Keratinocyte (primary cell): ENCODE measurements at regions not wholly inside any gene's neighbourhood (a gene's known extent, or its start where the extent isn't known, plus 50 kb on each side); places are given as distances from the start of the nearest gene placed in this dataset.
"Not testable (repeated sequence)": the region's sequence is repeated elsewhere in the genome, so short reads cannot be mapped to it uniquely, and the experiment has no call there.

Experiments used
- EZH2 ChIP-seq: IDR thresholded peaks from one replicate; pipeline ENCODE4 v1.6.1; 2012; ENCODE audit warnings: inconsistent platforms, mild to moderate bottlenecking, low read length, moderate library complexity
- TF ChIP-seq, protein P1 (sequence below), 3 experiments: IDR thresholded peaks in 1 of 3; conservative IDR thresholded peaks in 1 of 3; optimal IDR thresholded peaks in 1 of 3; 2 replicates in 2 of 3; 3 replicates in 1 of 3; pipeline versions ENCODE3 to v1.5.1; 2011; ENCODE audit warnings: low read length in 3 of 3, mild to moderate bottlenecking in 3 of 3, moderate library complexity in 2 of 3, control low read depth in 1 of 3, inconsistent platforms in 1 of 3; ENCODE audit not compliant: insufficient read depth in 2 of 3; ENCODE audit errors: extremely low read depth in 1 of 3

DNA sequence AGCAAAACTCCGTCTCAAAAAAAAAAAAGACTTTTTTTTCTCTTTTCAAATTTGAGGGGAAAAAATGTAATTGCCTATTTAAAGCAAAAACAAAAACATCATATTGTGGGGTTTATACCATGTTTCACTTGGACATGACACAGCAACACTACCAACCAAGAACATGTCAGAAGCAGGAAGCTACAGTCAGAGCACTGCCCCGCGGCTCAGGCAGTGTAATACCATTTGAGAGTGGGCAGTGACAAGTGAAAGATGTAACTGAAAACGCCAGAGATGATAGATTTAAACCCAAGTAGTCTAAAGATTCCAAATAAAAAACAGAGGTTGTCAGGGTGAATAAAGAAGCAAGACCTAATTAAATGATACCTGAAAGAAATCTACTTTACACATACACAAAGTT is 68.6 kb downstream of the GOLGA6L6 start:
- TF ChIP-seq, protein P1, sequence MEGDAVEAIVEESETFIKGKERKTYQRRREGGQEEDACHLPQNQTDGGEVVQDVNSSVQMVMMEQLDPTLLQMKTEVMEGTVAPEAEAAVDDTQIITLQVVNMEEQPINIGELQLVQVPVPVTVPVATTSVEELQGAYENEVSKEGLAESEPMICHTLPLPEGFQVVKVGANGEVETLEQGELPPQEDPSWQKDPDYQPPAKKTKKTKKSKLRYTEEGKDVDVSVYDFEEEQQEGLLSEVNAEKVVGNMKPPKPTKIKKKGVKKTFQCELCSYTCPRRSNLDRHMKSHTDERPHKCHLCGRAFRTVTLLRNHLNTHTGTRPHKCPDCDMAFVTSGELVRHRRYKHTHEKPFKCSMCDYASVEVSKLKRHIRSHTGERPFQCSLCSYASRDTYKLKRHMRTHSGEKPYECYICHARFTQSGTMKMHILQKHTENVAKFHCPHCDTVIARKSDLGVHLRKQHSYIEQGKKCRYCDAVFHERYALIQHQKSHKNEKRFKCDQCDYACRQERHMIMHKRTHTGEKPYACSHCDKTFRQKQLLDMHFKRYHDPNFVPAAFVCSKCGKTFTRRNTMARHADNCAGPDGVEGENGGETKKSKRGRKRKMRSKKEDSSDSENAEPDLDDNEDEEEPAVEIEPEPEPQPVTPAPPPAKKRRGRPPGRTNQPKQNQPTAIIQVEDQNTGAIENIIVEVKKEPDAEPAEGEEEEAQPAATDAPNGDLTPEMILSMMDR (optimal IDR thresholded peaks at IDR 0.05 in 1 of 3, IDR thresholded peaks at IDR 0.05 in 1 of 3, conservative IDR thresholded peaks at IDR 0.05 in 1 of 3; ENCODE audit: extremely low read depth in 1 of 3, insufficient read depth in 2 of 3, low read length in 3 of 3): not testable (repeated sequence)
- TF ChIP-seq EZH2: not testable (repeated sequence)
